WI38 (cell line): ENCODE measurements at regions not wholly inside any gene's neighbourhood (a gene's known extent, or its start where the extent isn't known, plus 50 kb on each side); places are given as distances from the start of the nearest gene placed in this dataset.

ENCODE experiments used
- H3K4me3 ChIP-seq: 2 replicates; pipeline ENCODE4 v1.5.1; 2011; ENCODE audit warnings: low read depth, mild to moderate bottlenecking, control low read depth, low read length
- CTCF ChIP-seq: IDR thresholded peaks from 2 replicates; pipeline ENCODE4 v1.5.1; 2012; ENCODE audit warnings: low read depth, mild to moderate bottlenecking, control low read depth, low read length

- no peak overlapping the region for H3K4me3 ChIP-seq
- no peak for TF ChIP-seq CTCF
Measured at GRCh38 chr7:27361522-27361921, 118.9 kb downstream of the EVX1 start.

GRCh38 chr7:27362026-27362425 lies 119.4 kb downstream of the EVX1 start:
- H3K4me3 ChIP-seq = no peak overlapping the region
- TF ChIP-seq CTCF = no peak

DNA sequence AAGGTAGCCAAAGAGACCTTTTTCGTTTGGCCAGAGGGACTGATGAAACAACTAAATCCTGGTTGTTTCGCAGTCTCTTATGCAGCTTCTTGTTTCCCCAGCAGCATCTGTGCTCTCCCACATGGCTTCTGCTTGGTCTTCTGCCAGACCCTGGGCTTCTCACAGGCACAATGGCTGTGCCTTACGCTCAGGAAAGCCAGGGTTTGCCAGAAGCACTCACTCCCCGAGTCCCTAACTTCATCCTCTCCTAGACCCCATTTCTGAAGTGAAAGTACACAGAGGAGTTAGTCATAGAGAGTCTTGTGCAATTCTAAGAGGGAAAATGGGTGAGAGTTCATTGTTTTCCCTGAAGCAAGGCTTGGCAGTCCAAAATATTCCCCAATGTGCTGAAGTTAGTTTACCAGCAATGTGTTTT lies 121.7 kb downstream of the EVX1 start:
- no peak for TF ChIP-seq CTCF
- peak overlapping the region; percentile 26 for H3K4me3 ChIP-seq

GRCh38 chr7:27367179-27367932 lies 124.8 kb downstream of the EVX1 start:
- TF ChIP-seq CTCF = no peak
- no peak overlapping the region for H3K4me3 ChIP-seq

DNA sequence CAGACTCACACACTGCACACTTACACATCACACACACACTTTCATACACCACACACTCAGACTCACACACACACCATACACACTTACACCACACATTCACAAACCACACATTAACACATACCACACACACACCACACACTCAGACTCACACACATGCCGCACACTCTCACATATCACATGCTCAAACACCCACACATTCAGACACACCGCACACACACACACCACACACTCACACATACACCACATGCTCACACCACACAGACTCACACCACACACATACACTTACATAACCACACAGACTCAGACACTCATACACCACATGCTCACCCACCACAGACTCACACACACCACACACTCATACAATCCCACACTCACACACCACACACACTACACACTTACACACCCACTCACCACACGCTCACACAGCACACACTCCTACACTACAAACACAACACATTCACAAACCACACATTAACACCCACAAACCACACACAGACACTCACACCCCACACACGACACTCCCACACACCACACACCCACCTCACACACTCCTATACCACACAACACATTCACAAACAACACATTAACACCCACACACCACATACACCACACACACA lies 125.4 kb downstream of the EVX1 start:
- TF ChIP-seq CTCF = no peak
- no peak overlapping the region for H3K4me3 ChIP-seq

DNA sequence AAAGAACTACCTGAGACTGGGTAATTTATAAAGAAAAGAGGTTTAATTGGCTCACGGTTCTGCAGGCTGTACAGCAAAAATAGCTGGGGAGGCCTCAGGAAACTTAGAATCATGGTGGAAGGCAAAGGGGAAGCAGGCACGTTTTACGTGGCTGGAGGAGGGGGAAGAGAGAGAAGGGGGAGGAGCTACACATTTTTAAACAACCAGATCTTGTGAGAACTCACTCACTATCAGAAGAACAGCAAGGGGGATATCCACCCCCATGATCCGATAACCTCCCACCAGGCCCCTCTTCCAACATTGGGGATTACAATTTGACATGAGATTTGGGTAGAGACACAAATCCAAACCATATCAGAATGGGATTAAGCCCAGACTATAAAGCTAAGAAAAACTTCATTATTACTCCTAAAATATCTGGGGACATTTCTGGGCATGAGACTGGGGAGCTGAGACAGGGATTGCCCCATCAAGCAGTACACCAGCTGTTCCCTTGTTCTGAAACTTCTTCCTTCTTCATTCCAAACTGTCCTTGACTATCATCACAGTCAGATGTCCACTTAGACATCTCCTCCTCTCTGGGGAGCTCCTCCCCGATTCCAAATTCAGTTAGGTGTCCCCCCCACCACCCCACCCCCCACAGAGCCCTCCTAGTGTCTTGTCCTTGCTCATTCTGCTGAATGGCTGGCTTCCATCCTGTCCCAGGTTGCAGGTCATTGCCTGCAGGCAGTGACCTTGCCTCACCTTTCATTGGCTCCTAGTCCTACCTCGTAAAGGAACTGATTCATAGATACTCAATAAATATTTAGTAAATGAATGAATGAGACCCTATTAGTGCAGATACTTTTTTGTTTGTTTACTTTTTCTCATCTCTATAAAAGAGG lies 132.6 kb downstream of the EVX1 start:
- no peak overlapping the region for H3K4me3 ChIP-seq
- TF ChIP-seq CTCF = no peak
